HG03108 (cell line): ENCODE measurements at regions not wholly inside any gene's neighbourhood (a gene's known extent, or its start where the extent isn't known, plus 50 kb on each side); places are given as distances from the start of the nearest gene placed in this dataset.

Source experiments
- ATAC-seq: cut with Tn5 transposase; IDR thresholded peaks from one replicate; pipeline ENCODE4 v1.9.1; 2021; ENCODE audit warnings: moderate library complexity; ENCODE audit not compliant: unreplicated experiment

GRCh38 chr1:218754477-218754876 lies 409.3 kb downstream of the TGFB2 start:
- ATAC-seq: no peak

DNA sequence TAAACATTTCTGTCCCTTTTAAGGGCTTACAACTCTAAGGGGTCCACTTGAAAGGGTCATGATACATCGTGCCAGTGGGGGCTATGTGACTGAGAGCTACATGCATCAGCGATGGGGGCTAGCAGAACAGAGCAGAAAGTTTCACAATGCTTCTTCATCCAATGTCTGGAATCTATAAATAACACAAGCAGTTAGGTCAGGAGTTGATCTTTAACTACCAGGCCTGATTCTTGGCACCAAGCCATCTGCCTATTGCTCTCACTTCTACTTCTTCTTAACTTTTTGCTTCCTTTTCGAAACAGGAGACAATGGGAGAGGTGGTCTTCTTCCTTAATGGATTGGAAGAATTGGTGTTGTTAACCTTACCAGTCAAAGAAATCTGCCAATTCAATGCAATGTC lies 410.0 kb downstream of the TGFB2 start:
- ATAC-seq: no peak

DNA sequence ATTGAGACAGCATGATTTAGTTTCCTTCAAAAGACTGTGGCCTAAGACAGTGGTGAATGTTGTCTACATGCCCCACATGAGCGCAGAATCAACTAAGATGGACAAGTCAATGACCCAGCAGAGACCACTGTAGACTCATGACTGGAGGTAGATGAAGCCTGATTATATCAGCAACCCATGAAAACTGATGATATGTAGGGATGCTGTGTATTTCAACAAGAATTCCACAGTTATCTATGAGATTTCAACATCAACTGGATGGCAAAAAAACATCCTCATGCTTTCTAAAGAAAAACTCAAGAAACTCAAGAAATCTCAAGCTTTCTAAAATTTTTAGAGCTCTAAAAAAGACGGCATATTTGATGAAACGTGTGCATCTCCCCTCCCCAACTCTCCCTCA lies 413.9 kb upstream of the LYPLAL1 start:
- no peak for ATAC-seq

GRCh38 chr1:218760601-218761570 lies 412.8 kb upstream of the LYPLAL1 start:
- ATAC-seq: no peak

DNA sequence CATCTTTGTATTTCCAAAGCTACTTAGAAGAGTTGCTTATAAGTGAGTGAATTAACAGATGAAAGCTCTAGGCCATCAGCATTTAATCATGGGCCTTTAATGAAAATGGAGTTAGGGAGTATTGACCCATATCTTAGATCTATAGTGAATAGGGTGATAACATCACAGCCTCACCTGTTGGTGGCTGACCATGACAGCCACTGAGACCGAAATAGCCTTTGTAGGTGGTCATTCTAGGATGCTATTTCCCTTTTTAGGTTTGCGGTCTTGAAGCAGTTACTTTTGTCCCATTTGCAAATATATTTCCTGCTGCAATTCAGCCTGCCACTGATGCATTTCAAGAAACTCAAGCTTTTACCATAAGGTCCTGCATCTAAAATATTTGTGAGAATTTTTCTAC lies 410.1 kb upstream of the LYPLAL1 start:
- no peak for ATAC-seq

- no peak for ATAC-seq
Observed at GRCh38 chr1:218765753-218766152, 407.9 kb upstream of the LYPLAL1 start.

DNA sequence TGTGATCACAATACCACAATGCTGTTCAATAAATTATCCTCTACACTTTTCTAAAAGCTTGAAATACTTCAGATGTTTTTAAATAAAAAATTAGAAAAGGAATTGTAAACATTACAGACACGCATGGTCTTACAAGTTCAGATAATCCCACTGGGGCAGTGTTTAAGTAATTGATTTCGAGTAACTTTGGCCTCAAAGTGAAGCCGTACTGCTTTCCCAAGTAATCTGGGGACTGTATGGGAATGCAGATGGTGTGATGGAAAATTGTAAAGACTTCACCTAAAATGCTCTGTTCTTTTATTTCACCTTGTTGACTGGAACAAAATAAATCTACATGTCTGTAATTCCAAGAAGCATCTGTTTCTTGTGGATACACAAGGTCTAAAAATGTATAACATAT lies 401.7 kb upstream of the LYPLAL1 start:
- no peak for ATAC-seq

- ATAC-seq: no peak
Observed at GRCh38 chr1:218772575-218772974, 401.1 kb upstream of the LYPLAL1 start.

GRCh38 chr1:218775501-218776021 lies 398.1 kb upstream of the LYPLAL1 start:
- ATAC-seq: no peak

GRCh38 chr1:218778257-218779126 lies 395.2 kb upstream of the LYPLAL1 start:
- ATAC-seq: no peak

DNA sequence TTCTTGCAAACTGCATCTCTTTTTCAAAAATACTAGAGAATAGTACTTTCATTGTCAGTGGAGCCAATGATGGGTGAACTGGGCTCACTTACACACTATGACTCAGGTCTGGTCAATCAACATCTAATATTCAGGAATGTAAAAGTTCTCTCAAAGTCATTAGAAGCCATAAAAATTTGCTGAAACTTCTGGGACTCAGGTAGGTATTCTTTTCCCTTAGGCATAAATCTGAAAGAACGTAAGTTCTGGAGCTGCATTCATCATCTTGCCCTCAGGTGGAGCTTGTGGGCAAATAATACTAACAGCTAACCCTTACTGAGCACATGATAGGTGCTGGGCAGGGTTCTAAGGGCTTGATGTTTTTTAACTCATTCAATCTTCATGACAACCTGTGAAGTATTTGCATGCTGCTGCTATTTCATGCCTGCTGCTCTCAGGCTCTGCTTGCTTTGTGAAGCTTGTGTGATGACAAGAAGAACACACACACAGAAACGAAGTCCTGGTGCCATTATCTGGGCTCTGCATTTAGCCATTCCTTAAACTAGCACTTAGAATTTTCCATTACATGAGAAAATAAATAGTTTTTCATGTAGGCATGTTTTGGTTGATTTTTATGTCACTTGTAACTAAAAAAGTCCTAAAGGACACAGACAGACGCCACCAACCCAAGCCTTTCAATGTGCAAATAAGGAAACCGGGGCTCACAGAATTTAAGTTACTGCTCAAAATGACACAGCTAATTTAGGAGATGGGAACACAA lies 394.2 kb upstream of the LYPLAL1 start:
- no peak for ATAC-seq

DNA sequence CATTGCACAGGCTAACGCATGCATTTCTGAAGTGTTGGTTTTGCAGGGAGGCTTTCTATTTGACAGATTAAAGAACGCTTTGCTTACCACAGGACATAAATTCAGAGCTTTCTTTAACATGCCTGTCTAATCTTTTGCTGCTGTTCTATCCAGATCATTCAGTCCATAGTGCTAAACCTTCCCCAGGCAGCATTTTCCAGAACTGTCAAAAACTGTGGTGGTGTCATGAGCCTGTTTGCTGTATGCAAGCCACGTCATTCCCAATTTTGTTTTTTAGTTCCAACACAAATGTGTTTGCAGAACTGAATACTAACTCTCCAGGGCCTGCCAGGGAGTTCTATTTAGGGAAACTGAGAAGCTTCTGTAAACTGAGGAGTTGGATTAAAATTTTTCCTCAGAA lies 390.5 kb upstream of the LYPLAL1 start:
- no peak for ATAC-seq

GRCh38 chr1:218783916-218784315 lies 389.8 kb upstream of the LYPLAL1 start:
- ATAC-seq: no peak

GRCh38 chr1:218785928-218786327 lies 387.8 kb upstream of the LYPLAL1 start:
- no peak for ATAC-seq

DNA sequence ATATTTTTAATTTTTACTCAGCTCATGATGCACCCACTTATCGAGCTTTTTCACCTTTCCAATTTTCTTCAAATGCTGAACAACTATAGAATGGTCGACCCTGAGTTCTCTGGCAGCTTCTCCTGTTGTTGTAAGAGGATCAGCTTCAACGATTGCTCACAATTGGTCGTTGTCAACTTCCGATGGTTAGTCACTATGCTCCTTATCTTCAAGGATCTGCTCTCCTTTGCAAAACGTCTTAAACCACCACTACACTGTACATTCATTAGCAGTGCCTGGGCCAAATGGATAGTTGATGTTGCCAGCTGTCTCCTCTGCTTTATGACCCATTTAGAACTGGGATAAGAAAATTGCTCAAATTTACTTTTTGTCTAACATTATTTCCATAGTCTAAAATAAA lies 385.9 kb upstream of the LYPLAL1 start:
- no peak for ATAC-seq

DNA sequence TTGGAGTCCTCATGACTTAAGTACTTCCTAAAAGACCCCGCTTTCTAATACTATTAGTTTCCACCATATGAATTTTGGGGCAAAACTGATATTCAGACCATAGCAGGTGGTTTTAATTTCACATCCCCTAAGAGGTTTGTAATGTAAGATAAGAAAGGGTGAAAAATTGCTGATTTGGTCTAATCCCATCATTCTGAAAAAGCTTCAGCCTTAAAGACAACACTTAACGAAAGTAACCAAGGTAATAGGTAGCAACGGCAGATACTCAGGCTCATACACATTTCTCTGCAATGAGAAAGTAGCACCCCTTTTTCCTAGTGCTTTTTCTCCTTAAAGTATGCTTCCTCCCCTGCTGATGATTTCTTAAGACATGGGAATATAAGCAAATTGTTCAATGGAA lies 376.9 kb upstream of the LYPLAL1 start:
- no peak for ATAC-seq

DNA sequence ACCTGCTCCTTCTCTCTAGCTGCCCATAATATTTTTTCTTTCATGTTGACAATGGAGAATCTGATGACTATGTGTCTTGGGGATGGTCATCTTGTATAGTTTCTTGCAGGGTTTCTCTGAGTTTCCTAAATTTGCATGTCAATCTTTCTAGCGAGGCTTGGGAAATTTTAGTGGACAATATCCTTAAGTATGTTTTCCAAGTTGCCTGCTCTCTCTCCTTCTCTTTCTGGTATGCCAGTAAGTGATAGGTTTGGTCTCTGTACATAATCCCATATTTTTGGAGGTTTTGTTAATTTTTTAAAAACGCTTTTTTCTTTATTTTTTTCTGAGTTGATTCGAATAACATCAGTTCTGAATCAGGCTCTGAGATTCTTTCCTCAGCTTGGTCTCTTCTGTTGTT lies 370.9 kb upstream of the LYPLAL1 start:
- no peak for ATAC-seq

- no peak for ATAC-seq
Observed at GRCh38 chr1:218803351-218803997, 370.2 kb upstream of the LYPLAL1 start.

DNA sequence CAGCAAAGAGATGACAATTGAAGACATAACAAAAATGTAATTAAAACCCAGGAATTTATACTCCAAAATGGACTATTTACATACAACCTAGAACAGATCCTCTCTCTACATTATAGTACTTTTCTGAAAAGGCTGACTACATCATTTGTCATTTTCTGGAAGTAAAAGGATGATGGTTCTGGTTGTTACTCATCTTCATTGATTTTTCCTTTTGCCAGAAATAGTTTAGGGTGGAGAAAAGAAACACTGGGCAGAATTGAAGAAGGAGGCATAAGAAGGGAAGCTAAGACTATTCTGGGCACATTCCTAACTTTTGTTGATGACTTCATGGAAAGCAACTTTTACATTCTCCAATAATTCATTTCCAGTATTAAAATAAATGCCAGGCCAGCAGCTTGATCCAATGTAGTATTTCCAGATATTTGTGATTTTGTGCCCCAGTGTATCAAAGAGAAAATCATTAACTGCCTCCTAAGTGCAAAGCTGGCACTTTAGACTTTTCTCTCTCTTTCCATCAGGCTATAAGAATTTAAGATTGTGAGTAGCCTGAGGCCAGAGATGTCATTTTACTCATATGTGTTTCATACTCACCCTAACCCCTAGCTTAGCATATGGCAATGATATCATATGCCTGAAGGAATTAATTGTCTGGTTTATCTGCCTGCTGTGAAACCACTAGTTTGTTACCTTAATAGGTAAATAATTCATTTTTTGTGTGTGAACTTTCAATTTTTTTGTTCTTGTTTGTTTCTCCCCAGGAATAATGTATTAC lies 369.5 kb upstream of the LYPLAL1 start:
- ATAC-seq: no peak

GRCh38 chr1:218809061-218809460 lies 364.6 kb upstream of the LYPLAL1 start:
- no peak for ATAC-seq
